ENCODE measurements at regions not wholly inside any gene's neighbourhood (a gene's known extent, or its start where the extent isn't known, plus 50 kb on each side); places are given as distances from the start of the nearest gene placed in this dataset.

- no peak for TF ChIP-seq CTCF (IDR thresholded peaks at IDR 0.05; ENCODE audit: extremely low read depth, missing control alignments)
- DNase-seq (ENCODE audit: low spot score) = no peak
These were observed 779.4 kb downstream of the TUSC7 start for GRCh38 chr3:117488983-117489382.

DNA sequence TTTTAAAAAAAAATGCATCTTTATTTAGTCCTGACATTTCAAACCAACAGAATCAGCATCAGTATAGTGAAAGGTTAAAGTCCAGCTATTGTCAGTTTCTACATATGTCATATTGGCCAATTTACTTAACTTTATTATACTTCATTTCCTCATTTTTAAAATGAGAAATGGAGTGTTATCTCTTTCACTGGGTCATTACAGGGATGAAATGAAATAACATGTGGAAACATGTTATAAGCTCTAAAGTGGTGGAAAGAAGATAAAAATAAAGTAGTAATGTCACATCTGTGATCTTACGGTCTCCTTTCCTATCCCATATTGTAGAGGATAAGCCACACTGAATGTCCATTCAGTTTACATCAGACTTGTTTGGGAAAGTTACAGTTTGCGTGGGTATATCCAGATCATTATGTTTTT is 780.1 kb downstream of the TUSC7 start:
- no peak for DNase-seq (ENCODE audit: low spot score)
- no peak for TF ChIP-seq CTCF (IDR thresholded peaks at IDR 0.05; ENCODE audit: extremely low read depth, missing control alignments)

DNA sequence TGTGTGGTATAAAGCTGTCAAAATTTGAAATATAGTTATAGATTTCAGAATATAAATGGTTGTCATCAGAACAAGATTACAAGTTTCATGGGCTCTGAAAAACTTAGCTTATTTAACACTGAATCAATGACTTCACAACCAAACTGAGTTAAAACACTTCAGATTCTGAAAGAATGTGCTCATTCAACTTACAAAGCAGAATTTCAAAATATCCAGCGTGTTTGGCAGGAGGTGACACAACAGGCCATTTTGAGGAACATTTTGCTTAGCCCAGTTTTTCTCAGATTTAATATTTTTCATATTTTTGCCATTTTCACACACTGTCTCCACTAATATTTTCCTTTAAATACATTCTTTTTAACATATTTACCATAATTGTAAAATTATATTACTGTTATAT is 781.1 kb downstream of the TUSC7 start:
- DNase-seq (ENCODE audit: low spot score) = no peak
- no peak for TF ChIP-seq CTCF (IDR thresholded peaks at IDR 0.05; ENCODE audit: extremely low read depth, missing control alignments)

DNA sequence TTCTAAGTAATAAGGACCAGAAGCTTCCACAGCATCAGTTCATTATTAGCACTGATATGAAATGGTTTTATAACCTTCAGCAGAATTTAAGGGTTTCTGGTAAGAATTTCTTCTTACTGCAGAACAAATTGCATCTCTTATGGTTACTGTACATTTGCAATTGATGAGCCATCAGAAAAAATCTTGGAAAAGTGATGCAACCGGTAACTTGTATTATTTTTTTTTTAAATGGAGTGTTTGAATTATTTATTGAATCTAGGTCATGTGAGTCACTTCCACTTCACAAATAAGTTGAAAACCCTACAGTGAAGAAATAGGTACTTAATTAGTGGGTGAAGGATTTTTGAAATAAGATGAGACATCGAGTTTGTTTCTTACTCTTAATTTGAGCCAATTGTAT is 786.0 kb downstream of the TUSC7 start:
- TF ChIP-seq CTCF (IDR thresholded peaks at IDR 0.05; ENCODE audit: extremely low read depth, missing control alignments) = no peak
- no peak for DNase-seq (ENCODE audit: low spot score)

DNA sequence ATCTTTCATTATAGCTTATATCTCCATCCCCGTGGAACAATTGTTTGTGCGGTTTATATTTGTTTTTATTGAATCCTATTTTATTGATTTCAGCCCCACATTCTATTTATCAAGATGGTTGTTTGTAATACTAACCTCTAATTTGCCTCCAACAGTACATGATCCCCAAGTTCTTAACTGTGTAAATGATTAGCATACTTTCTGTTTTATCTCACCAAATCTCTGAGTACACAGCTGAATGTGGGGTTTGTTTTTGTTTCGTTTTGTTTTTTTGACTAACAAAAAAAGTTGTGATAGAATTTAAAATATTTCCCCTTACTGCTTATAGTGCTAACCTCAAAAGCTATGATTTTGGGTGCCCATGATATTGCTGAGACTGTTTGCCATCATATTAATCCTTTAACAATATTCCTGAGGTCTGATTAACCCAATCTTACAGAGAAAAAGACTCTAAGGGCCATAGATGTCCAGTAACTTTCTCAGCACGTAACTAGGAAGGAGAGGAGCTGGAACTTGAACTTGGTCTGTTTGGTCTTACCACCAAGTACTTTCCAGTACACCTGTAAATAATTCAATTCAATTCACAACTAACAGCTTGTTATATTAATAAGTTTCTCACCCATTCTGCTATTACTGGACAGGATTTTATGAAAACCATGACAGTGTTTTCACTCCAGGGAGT is 789.8 kb downstream of the TUSC7 start:
- no peak for TF ChIP-seq CTCF (IDR thresholded peaks at IDR 0.05; ENCODE audit: extremely low read depth, missing control alignments)
- no peak for DNase-seq (ENCODE audit: low spot score)

GRCh38 chr3:117507958-117508357 is 798.4 kb downstream of the TUSC7 start:
- TF ChIP-seq CTCF (IDR thresholded peaks at IDR 0.05; ENCODE audit: extremely low read depth, missing control alignments) = no peak

DNA sequence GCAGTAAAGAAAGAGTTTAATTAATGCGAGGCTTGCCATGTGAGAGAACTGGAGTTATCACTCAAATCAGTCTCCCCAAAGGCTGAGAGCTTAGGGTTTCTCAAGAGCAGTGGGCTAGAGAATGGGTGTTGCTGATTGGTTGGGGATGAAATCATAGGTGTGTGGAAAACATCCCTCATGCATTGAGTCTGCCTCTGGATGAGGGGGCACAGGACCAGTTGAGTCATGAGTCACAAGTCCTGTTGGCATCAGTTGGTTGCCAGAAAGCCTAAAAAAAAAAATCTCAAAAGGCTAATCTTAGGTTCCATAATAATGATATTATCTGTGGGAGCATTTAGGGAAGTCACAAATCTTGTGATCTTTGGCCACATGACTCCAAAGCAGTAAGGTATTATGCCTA is 800.3 kb downstream of the TUSC7 start:
- no peak for DNase-seq (ENCODE audit: low spot score)
- TF ChIP-seq CTCF (IDR thresholded peaks at IDR 0.05; ENCODE audit: extremely low read depth, missing control alignments) = no peak

More at GRCh38 chr3:117507958-117508357, 798.4 kb downstream of the TUSC7 start:
- DNase-seq (ENCODE audit: low spot score) = no peak

Data from GM20000 (cell line).